ENCODE measurements at regions not wholly inside any gene's neighbourhood (a gene's known extent, or its start where the extent isn't known, plus 50 kb on each side); places are given as distances from the start of the nearest gene placed in this dataset.

- no peak for TF ChIP-seq POLR2A (IDR thresholded peaks at IDR 0.05)
- TF ChIP-seq CTCF (IDR thresholded peaks at IDR 0.05) = no peak
- no peak for TF ChIP-seq EP300 (IDR thresholded peaks at IDR 0.05)
- no peak for TF ChIP-seq POLR2AphosphoS5 (IDR thresholded peaks at IDR 0.05)
- H3K4me3 ChIP-seq = no peak overlapping the region
- H3K4me1 ChIP-seq = no peaks in the 10 kb centered on the region
- H3K27me3 ChIP-seq = no peaks in the 10 kb centered on the region
- H3K36me3 ChIP-seq = no peaks in the 10 kb centered on the region
- H3K27ac ChIP-seq = no peak overlapping the region
- H3K9me3 ChIP-seq = peaks cover 0 to 7% (median 0%) of the 10 kb centered on the region in 3 donors
- ATAC-seq = no peak
Measured at GRCh38 chr4:144817081-144817480, 171.1 kb downstream of the HHIP start.

GRCh38 chr4:144818136-144818535, 172.2 kb downstream of the HHIP start:
- no peak for ATAC-seq
- Histone ChIP-seq H3K4me1 (no peaks in the 10 kb centered on the region), H3K4me3 (no peak overlapping the region), H3K27ac (no peak overlapping the region), H3K36me3 (no peaks in the 10 kb centered on the region), H3K9me3 (peaks cover 0 to under 1% (median 0%) of the 10 kb centered on the region in 3 donors), H3K27me3 (no peaks in the 10 kb centered on the region)
- 85 to 90% methylated on average over 2 to 3 of the region's 3 CpGs for WGBS, 2 donors (ENCODE audit: low coverage in 1 of 2)
- TF ChIP-seq CTCF (IDR thresholded peaks at IDR 0.05) (no peak), EP300 (IDR thresholded peaks at IDR 0.05) (no peak), POLR2A (IDR thresholded peaks at IDR 0.05) (no peak), POLR2AphosphoS5 (IDR thresholded peaks at IDR 0.05) (no peak)

GRCh38 chr4:144819591-144819990, 173.6 kb downstream of the HHIP start:
- no peak overlapping the region for H3K27ac ChIP-seq
- H3K36me3 ChIP-seq = no peaks in the 10 kb centered on the region
- H3K27me3 ChIP-seq = no peaks in the 10 kb centered on the region
- no peak for TF ChIP-seq CTCF (IDR thresholded peaks at IDR 0.05)
- no peak for TF ChIP-seq POLR2A (IDR thresholded peaks at IDR 0.05)
- no peak for TF ChIP-seq POLR2AphosphoS5 (IDR thresholded peaks at IDR 0.05)
- no peak for TF ChIP-seq EP300 (IDR thresholded peaks at IDR 0.05)
- H3K4me3 ChIP-seq = no peak overlapping the region
- H3K9me3 ChIP-seq = no peaks in the 10 kb centered on the region
- 70 to 83% methylated on average over 2 to 3 of the region's 3 CpGs for WGBS, 2 donors (ENCODE audit: low coverage in 1 of 2)
- ATAC-seq = no peak
- no peaks in the 10 kb centered on the region for H3K4me1 ChIP-seq

- Histone ChIP-seq H3K36me3 (no peaks in the 10 kb centered on the region), H3K4me1 (no peaks in the 10 kb centered on the region), H3K9me3 (no peaks in the 10 kb centered on the region), H3K27ac (no peak overlapping the region), H3K4me3 (no peak overlapping the region), H3K27me3 (no peaks in the 10 kb centered on the region)
- no peak for ATAC-seq
- 40 to 54% methylated on average over 2 of the region's 2 CpGs for WGBS, 2 donors (ENCODE audit: low coverage in 1 of 2)
- no peak for TF ChIP-seq EP300 (IDR thresholded peaks at IDR 0.05)
Measured at GRCh38 chr4:144820011-144820727, 174.2 kb downstream of the HHIP start.

- Histone ChIP-seq H3K27ac (no peak overlapping the region), H3K4me3 (no peak overlapping the region), H3K27me3 (no peaks in the 10 kb centered on the region), H3K36me3 (no peaks in the 10 kb centered on the region), H3K4me1 (no peaks in the 10 kb centered on the region), H3K9me3 (no peaks in the 10 kb centered on the region)
- ATAC-seq = no peak
- TF ChIP-seq POLR2A (IDR thresholded peaks at IDR 0.05) (no peak), EP300 (IDR thresholded peaks at IDR 0.05) (no peak), CTCF (IDR thresholded peaks at IDR 0.05) (no peak), POLR2AphosphoS5 (IDR thresholded peaks at IDR 0.05) (no peak)
- WGBS, 2 donors (ENCODE audit: low coverage in 1 of 2) = 44 to 63% methylated on average over 1 to 2 of the region's 2 CpGs
Measured at GRCh38 chr4:144820728-144821085, 174.8 kb downstream of the HHIP start.
